HepG2 (cell line): ENCODE measurements at regions not wholly inside any gene's neighbourhood (a gene's known extent, or its start where the extent isn't known, plus 50 kb on each side); places are given as distances from the start of the nearest gene placed in this dataset.
"Not testable (repeated sequence)": the region's sequence is repeated elsewhere in the genome, so short reads cannot be mapped to it uniquely, and the experiment has no call there.

Source experiments
- ATAC-seq: fragments of 200-7000 bp; cut with Tn5 transposase; 3 replicates; pipeline ENCODE4 v1.9.1; 2020; ENCODE audit warnings: mild to moderate bottlenecking, moderate library complexity
- BruUV-seq: library from RNA; stranded (reverse); fragments of 400-500 nt; replicated peaks from 2 replicates; lab custom pipeline; 2021; lab: Mats Ljungman, UMichigan
- CTCF ChIA-PET: fragments of 300-600 bp; formaldehyde crosslinking; extraction: SDS; loops from one replicate; lab custom pipeline; 2021; ENCODE audit warnings: low total read pairs, inconsistent platforms, low intra/inter-chr PET ratio; lab: Yijun Ruan, JAX
- POLR2A ChIA-PET: fragments of 350-600 bp; sonication (Branson Sonifier 250); formaldehyde crosslinking; loops from one replicate; lab custom pipeline; 2020; ENCODE audit warnings: antibody characterized with exemption, inconsistent platforms; lab: Yijun Ruan, JAX
- DNase-seq: peaks from one replicate; pipeline ENCODE4 v3.0.0-alpha.2; 2015; ENCODE audit warnings: low spot score
- FAIRE-seq: peaks from 3 replicates; lab custom pipeline; 2011; peaks lifted over from hg19 to GRCh38; lab: Jason Lieb, UNC
- H2AFZ ChIP-seq: one replicate; pipeline ENCODE4 v1.6.1; 2011; ENCODE audit warnings: low read length, inconsistent platforms
- H3K27ac ChIP-seq: fragments of 300-600 bp; 3 replicates; pipeline ENCODE4 v1.8.0; 2011; ENCODE audit warnings: mixed run types, mild to moderate bottlenecking, mixed read lengths, low read length, inconsistent platforms; ENCODE audit not compliant: insufficient read depth; ENCODE audit errors: extremely low read length
- H3K27me3 ChIP-seq, 2 experiments: fragments of 200-600 bp in 1 of 2; 2 replicates in 1 of 2; 3 replicates in 1 of 2; pipeline versions ENCODE4 v1.6.0 to v1.8.0; 2011; ENCODE audit warnings: low read length in 2 of 2, mild to moderate bottlenecking in 2 of 2, moderate library complexity in 2 of 2, inconsistent platforms in 1 of 2; ENCODE audit not compliant: insufficient read depth in 2 of 2, control insufficient read depth in 1 of 2
- H3K36me3 ChIP-seq, 2 experiments: fragments of 200-600 bp in 1 of 2; replicated peaks in 1 of 2; 2 replicates in 1 of 2; 3 replicates in 1 of 2; pipeline versions ENCODE4 v1.5.1 to v1.8.0; 2011; ENCODE audit warnings: low read length in 2 of 2, inconsistent platforms in 1 of 2; ENCODE audit not compliant: insufficient read depth in 2 of 2, control insufficient read depth in 1 of 2
- H3K4me1 ChIP-seq: 2 replicates; pipeline ENCODE4 v1.5.1; 2012; ENCODE audit warnings: low read length, inconsistent platforms; ENCODE audit not compliant: insufficient read depth
- H3K4me2 ChIP-seq: 2 replicates; pipeline ENCODE4 v1.6.0; 2011; ENCODE audit warnings: low read depth, low read length, inconsistent platforms
- H3K4me3 ChIP-seq, 3 experiments: fragments of 200-600 bp in 1 of 3; sonication (generic), shearing (Covaris generic) in 1 of 3; replicated peaks in 1 of 3; 2 replicates each; pipeline ENCODE4 v1.5.1; 2011 to 2016; ENCODE audit warnings: low read length in 3 of 3, inconsistent platforms in 2 of 3, low read depth in 2 of 3, mild to moderate bottlenecking in 2 of 3, control low read depth in 1 of 3, mixed read lengths in 1 of 3; ENCODE audit not compliant: insufficient read depth in 1 of 3
- H3K79me2 ChIP-seq: one replicate; pipeline ENCODE4 v1.6.1; 2011; ENCODE audit warnings: low read length, inconsistent platforms; ENCODE audit not compliant: insufficient read depth
- H3K9ac ChIP-seq: 2 replicates; pipeline ENCODE4 v1.6.0; 2011; ENCODE audit warnings: mild to moderate bottlenecking, low read depth, low read length, inconsistent platforms; ENCODE audit not compliant: insufficient read depth
- H3K9me3 ChIP-seq: 2 replicates; pipeline ENCODE4 v1.5.1; 2012; ENCODE audit warnings: mild to moderate bottlenecking, low read length
- H4K20me1 ChIP-seq: 2 replicates; pipeline ENCODE4 v1.6.0; 2011; ENCODE audit warnings: inconsistent platforms, mild to moderate bottlenecking, low read length, moderate library complexity; ENCODE audit not compliant: insufficient read depth
- ATF7 ChIP-seq, 2 experiments: fragments of 450-650 bp in 1 of 2; sonication (generic) in 1 of 2; formaldehyde crosslinking in 1 of 2; IDR thresholded peaks; 2 replicates each; pipeline versions ENCODE4 v1.4.0 to v1.6.1; 2016 to 2020; ENCODE audit warnings: antibody characterized with exemption in 1 of 2, mild to moderate bottlenecking in 1 of 2, missing genetic modification reagents in 1 of 2
- SOX5 ChIP-seq: IDR thresholded peaks from 2 replicates; pipeline ENCODE4 v1.6.1; 2016; ENCODE audit warnings: borderline replicate concordance
- WGBS: methylation state at CpG from one replicate; pipeline ENCODE4 v1.1.6; 2017; ENCODE audit warnings: low lambda C conversion rate; 5-methylcytosine and 5-hydroxymethylcytosine counted together
- in situ Hi-C: cut with HindIII; loops from 2 replicates; pipeline ENCODE4 v1.10.0; 2017; ENCODE audit warnings: low pct_unique_long_range_greater_than_20kb; ENCODE audit not compliant: extremely low pct_ligation_motif_present
- intact Hi-C: fragments of 100-400 bp; cut with micrococcal nuclease; formaldehyde crosslinking; loops from one replicate; pipeline ENCODE4 v1.10.0; 2022; ENCODE audit not compliant: unreplicated experiment
- TF ChIP-seq, protein P1 (sequence below): sonication (generic); formaldehyde crosslinking; conservative IDR thresholded peaks from 2 replicates; pipeline ENCODE4 v1.4.0; 2020; ENCODE audit warnings: missing genetic modification reagents

DNA sequence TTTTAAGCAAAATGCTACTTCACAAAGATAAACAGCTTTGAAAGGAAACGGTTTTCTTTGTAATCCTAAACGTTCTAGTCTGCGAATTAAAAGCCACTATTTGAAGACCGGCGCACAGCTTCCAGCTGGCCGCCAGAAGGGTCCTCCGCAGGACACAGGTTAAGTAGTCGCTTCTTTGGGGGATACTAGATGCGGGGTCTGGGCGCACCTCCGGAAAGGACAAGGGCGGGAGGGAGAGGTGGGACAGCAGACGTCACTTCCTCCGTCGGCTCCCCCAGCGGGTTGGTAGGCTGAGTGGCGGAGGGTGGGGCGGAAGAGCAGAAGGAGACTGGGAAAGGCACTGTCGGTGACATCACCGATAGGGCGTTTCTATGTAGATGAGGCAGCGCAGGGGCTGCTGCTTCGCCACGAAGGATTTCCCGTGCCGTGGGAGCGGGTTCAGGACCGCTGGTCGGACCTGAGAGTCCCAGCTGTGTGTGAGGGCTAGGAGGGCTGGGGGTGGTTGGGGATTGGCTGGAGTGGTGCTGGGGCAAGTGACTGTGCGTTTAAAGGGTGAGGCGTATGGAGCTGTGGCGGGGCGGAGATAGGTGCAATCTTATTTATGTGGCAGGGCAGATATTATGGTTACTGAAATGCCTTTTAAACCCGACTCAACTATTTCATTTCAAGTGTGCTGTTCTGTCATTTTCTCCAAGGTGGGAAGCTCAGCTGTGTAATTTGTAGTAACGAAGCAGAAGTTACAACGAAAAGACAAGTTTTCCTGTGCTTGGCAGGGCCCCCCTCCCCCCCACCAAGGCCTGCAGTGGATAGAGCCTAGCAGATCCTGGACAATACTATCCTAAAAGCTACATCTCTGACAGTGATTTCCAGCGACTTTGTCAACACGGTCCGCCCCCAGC is 158.3 kb upstream of the NOTCH2NLA start (continued):
- TF ChIP-seq, protein P1, sequence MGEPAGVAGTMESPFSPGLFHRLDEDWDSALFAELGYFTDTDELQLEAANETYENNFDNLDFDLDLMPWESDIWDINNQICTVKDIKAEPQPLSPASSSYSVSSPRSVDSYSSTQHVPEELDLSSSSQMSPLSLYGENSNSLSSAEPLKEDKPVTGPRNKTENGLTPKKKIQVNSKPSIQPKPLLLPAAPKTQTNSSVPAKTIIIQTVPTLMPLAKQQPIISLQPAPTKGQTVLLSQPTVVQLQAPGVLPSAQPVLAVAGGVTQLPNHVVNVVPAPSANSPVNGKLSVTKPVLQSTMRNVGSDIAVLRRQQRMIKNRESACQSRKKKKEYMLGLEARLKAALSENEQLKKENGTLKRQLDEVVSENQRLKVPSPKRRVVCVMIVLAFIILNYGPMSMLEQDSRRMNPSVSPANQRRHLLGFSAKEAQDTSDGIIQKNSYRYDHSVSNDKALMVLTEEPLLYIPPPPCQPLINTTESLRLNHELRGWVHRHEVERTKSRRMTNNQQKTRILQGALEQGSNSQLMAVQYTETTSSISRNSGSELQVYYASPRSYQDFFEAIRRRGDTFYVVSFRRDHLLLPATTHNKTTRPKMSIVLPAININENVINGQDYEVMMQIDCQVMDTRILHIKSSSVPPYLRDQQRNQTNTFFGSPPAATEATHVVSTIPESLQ (CRISPR knock-in tag) = 0 out of 2 replicates have a peak, but pooled peaks have one; percentile 60
- peak; percentile 72 for TF ChIP-seq ATF7 (IDR thresholded peaks at IDR 0.05)
- 0 out of 2 replicates have a peak, but pooled peaks have one; percentile 16 for TF ChIP-seq ATF7 (CRISPR knock-in tag; IDR thresholded peaks at IDR 0.05)

GRCh38 chr1:146381196-146381595 is 152.4 kb upstream of the NOTCH2NLA start:
- H3K4me1 ChIP-seq, POLR2A ChIA-PET, ATAC-seq, H4K20me1 ChIP-seq, FAIRE-seq, H3K27me3 ChIP-seq, H3K9me3 ChIP-seq, H3K36me3 ChIP-seq, intact Hi-C loops, H3K79me2 ChIP-seq, H3K9ac ChIP-seq, CTCF ChIA-PET, H3K4me3 ChIP-seq, BruUV-seq, H3K27ac ChIP-seq, H2AFZ ChIP-seq, DNase-seq, H3K4me2 ChIP-seq, in situ Hi-C loops: not testable (repeated sequence)
- 0% methylated on average over 2 of the region's 7 CpGs for WGBS
- TF ChIP-seq SOX5 (CRISPR knock-in tag) = 0 out of 2 replicates have a peak, but pooled peaks have one; percentile 9
